Thyroid gland (tissue), 4 donors: ENCODE measurements at regions not wholly inside any gene's neighbourhood (a gene's known extent, or its start where the extent isn't known, plus 50 kb on each side); places are given as distances from the start of the nearest gene placed in this dataset.

ENCODE experiments used
- POLR2A ChIP-seq, 2 donors: fragments of 450-650 bp; IDR thresholded peaks; one replicate each; pipeline ENCODE4 v1.6.1; 2017; ENCODE audit warnings: antibody characterized with exemption in 2 of 2, mild to moderate bottlenecking in 2 of 2, moderate library complexity in 1 of 2
- TF ChIP-seq, protein P1 (sequence below), 6 experiments: fragments of 200-600 bp in 3 of 6; fragments of 450-650 bp in 3 of 6; sonication (generic) in 3 of 6; IDR thresholded peaks; one replicate each; pipeline ENCODE4 v1.5.1; 2016 to 2019; ENCODE audit warnings: antibody characterized with exemption in 6 of 6, mild to moderate bottlenecking in 2 of 6, inconsistent platforms in 1 of 6, moderate library complexity in 1 of 6

- TF ChIP-seq POLR2A (IDR thresholded peaks at IDR 0.05) = no peak
- TF ChIP-seq, protein P1, sequence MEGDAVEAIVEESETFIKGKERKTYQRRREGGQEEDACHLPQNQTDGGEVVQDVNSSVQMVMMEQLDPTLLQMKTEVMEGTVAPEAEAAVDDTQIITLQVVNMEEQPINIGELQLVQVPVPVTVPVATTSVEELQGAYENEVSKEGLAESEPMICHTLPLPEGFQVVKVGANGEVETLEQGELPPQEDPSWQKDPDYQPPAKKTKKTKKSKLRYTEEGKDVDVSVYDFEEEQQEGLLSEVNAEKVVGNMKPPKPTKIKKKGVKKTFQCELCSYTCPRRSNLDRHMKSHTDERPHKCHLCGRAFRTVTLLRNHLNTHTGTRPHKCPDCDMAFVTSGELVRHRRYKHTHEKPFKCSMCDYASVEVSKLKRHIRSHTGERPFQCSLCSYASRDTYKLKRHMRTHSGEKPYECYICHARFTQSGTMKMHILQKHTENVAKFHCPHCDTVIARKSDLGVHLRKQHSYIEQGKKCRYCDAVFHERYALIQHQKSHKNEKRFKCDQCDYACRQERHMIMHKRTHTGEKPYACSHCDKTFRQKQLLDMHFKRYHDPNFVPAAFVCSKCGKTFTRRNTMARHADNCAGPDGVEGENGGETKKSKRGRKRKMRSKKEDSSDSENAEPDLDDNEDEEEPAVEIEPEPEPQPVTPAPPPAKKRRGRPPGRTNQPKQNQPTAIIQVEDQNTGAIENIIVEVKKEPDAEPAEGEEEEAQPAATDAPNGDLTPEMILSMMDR (IDR thresholded peaks at IDR 0.05) = no peak
These were observed 224.3 kb upstream of the NR2F2 start for GRCh38 chr15:96106181-96106580.
